ENCODE measurements at regions not wholly inside any gene's neighbourhood (a gene's known extent, or its start where the extent isn't known, plus 50 kb on each side); places are given as distances from the start of the nearest gene placed in this dataset.
A peak's percentile ranks its signal among the peaks of the same experiment; 100 is the strongest.

DNA sequence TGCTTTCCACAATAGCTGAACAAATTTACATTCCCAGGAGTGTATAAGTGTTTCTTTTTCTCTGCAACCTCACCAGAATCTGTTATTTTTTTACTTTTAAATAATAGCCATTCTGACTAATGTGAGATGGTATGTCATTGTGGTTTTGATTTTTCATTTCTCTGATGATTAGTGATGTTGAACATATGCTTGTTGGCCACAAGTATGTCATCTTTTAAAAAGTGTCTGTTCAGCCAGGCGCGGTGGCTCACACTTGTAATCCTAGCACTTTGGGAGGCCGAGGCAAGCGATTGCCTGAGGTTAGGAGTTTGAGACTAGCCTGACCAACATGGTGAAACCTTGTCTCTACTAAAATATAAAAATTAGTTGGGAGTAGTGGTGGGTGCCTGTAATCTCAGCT, 619.3 kb downstream of the SI start:
- no peak overlapping the region for H2BK5ac ChIP-seq (ENCODE audit: low read depth, low read length, poor library complexity, severe bottlenecking)
- H3K4me3 ChIP-seq (ENCODE audit: insufficient read depth in 1 of 2, low read depth in 1 of 2, low read length in 2 of 2) = no peak overlapping the region
- no peak overlapping the region for H3K9ac ChIP-seq (ENCODE audit: low read length)
- peak overlapping the region; percentile 79 for H3K27ac ChIP-seq (ENCODE audit: low read length, poor library complexity, severe bottlenecking)
- no peaks in the 10 kb centered on the region for H3K79me1 ChIP-seq (replicated peaks; ENCODE audit: low read length, poor library complexity, severe bottlenecking)
- no peak overlapping the region for H4K91ac ChIP-seq (ENCODE audit: low read length)
- no peak overlapping the region for H3K4me2 ChIP-seq (ENCODE audit: low read length, poor library complexity, severe bottlenecking)
- H3K4me1 ChIP-seq (ENCODE audit: control insufficient read depth, insufficient read depth, low read depth, low read length) = peaks cover 1% of the 10 kb centered on the region
- WGBS = 83% methylated on average over 4 of the region's 4 CpGs
- no peak overlapping the region for H3K4ac ChIP-seq (ENCODE audit: low read depth in 1 of 2, low read length in 2 of 2)
- H4K8ac ChIP-seq (ENCODE audit: low read length) = no peak overlapping the region
- H2BK15ac ChIP-seq (ENCODE audit: low read depth, poor library complexity, severe bottlenecking) = no peak overlapping the region
- H3K36me3 ChIP-seq (ENCODE audit: control insufficient read depth in 1 of 2, insufficient read depth in 2 of 2, low read depth in 1 of 2, low read length in 2 of 2) = no peaks in the 10 kb centered on the region
- H2AFZ ChIP-seq (ENCODE audit: low read depth, low read length) = no peak overlapping the region
- DNase-seq = peak; percentile 75
- H3K14ac ChIP-seq (ENCODE audit: low read length in 2 of 2) = no peak overlapping the region
- no peaks in the 10 kb centered on the region for H3K9me3 ChIP-seq (ENCODE audit: control insufficient read depth, low read length)
- no peaks in the 10 kb centered on the region for H3K27me3 ChIP-seq (ENCODE audit: control insufficient read depth in 1 of 2, insufficient read depth in 1 of 2, low read length in 2 of 2)
- H3K23ac ChIP-seq (ENCODE audit: low read length in 2 of 2) = no peak overlapping the region
- no peak overlapping the region for H3K18ac ChIP-seq (ENCODE audit: low read depth in 1 of 2, low read length in 2 of 2)
- H2BK120ac ChIP-seq (ENCODE audit: low read depth, low read length) = no peak overlapping the region
- H2AK5ac ChIP-seq (ENCODE audit: low read length, severe bottlenecking) = no peak overlapping the region
- H2BK12ac ChIP-seq (ENCODE audit: low read length in 2 of 2) = no peak overlapping the region

DNA sequence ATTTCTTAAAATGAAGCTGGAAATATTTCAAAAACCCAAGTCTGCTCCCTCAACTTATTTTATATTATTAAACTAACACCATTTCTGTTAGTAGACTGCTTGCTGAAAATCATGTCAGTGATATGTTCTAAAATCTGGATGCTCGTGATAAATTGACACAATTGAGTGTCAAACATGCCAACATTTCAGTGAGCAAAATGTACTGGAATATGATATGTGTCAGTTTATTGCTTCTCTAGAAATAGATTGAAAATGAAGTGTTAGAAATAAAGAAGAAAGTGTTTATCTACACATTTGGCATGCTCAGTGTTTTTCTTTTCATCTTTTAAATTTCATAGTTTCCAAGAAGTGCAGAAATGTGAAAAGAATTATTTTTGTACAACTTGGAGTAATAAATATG, 624.6 kb downstream of the SI start:
- peaks cover 1% of the 10 kb centered on the region for H3K4me1 ChIP-seq (ENCODE audit: control insufficient read depth, insufficient read depth, low read depth, low read length)
- H3K27me3 ChIP-seq (ENCODE audit: control insufficient read depth in 1 of 2, insufficient read depth in 1 of 2, low read length in 2 of 2) = no peaks in the 10 kb centered on the region
- H3K23ac ChIP-seq (ENCODE audit: low read length in 2 of 2) = no peak overlapping the region
- H3K14ac ChIP-seq (ENCODE audit: low read length in 2 of 2) = no peak overlapping the region
- H3K27ac ChIP-seq (ENCODE audit: low read length, poor library complexity, severe bottlenecking) = no peak overlapping the region
- WGBS = 86% methylated on average over 1 of the region's 1 CpG
- H2BK120ac ChIP-seq (ENCODE audit: low read depth, low read length) = no peak overlapping the region
- H2AK5ac ChIP-seq (ENCODE audit: low read length, severe bottlenecking) = no peak overlapping the region
- H3K4ac ChIP-seq (ENCODE audit: low read depth in 1 of 2, low read length in 2 of 2) = no peak overlapping the region
- H3K4me3 ChIP-seq (ENCODE audit: insufficient read depth in 1 of 2, low read depth in 1 of 2, low read length in 2 of 2) = no peak overlapping the region
- no peak overlapping the region for H3K18ac ChIP-seq (ENCODE audit: low read depth in 1 of 2, low read length in 2 of 2)
- peak overlapping the region; percentile 46 for H3K9ac ChIP-seq (ENCODE audit: low read length)
- DNase-seq = no peak
- no peak overlapping the region for H3K4me2 ChIP-seq (ENCODE audit: low read length, poor library complexity, severe bottlenecking)
- no peak overlapping the region for H2BK5ac ChIP-seq (ENCODE audit: low read depth, low read length, poor library complexity, severe bottlenecking)
- H3K79me1 ChIP-seq (replicated peaks; ENCODE audit: low read length, poor library complexity, severe bottlenecking) = no peaks in the 10 kb centered on the region
- H3K36me3 ChIP-seq (ENCODE audit: control insufficient read depth in 1 of 2, insufficient read depth in 2 of 2, low read depth in 1 of 2, low read length in 2 of 2) = no peaks in the 10 kb centered on the region
- H4K8ac ChIP-seq (ENCODE audit: low read length) = no peak overlapping the region
- H3K9me3 ChIP-seq (ENCODE audit: control insufficient read depth, low read length) = peaks cover 4% of the 10 kb centered on the region
- no peak overlapping the region for H2BK12ac ChIP-seq (ENCODE audit: low read length in 2 of 2)
- no peak overlapping the region for H2AFZ ChIP-seq (ENCODE audit: low read depth, low read length)
- no peak overlapping the region for H4K91ac ChIP-seq (ENCODE audit: low read length)
- no peak overlapping the region for H2BK15ac ChIP-seq (ENCODE audit: low read depth, poor library complexity, severe bottlenecking)

DNA sequence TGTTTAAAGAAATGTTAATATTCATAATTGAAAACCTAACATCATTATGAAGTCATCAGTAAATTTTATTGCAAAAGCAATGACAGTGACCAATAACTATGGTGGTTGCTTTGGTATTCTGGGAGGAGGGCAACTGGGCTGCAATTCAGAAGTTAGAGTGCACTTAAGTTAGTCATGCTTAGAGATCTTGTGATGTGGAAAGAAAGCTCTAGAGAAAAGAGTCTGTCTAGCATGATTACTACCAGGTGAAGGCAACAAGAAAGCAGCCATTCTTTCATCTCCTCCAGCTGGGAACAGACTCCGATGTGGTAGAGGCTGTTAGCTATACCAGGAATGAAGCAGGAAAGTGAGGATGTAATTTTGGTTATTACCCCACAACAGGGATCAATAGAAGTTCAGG, 625.6 kb downstream of the SI start:
- peak overlapping the region in 1 of 2 experiments; percentile 30 for H3K4me3 ChIP-seq (ENCODE audit: insufficient read depth in 1 of 2, low read depth in 1 of 2, low read length in 2 of 2)
- H4K8ac ChIP-seq (ENCODE audit: low read length) = no peak overlapping the region
- no peaks in the 10 kb centered on the region for H3K36me3 ChIP-seq (ENCODE audit: control insufficient read depth in 1 of 2, insufficient read depth in 2 of 2, low read depth in 1 of 2, low read length in 2 of 2)
- no peak overlapping the region for H3K14ac ChIP-seq (ENCODE audit: low read length in 2 of 2)
- no peak overlapping the region for H3K18ac ChIP-seq (ENCODE audit: low read depth in 1 of 2, low read length in 2 of 2)
- no peak overlapping the region for H3K23ac ChIP-seq (ENCODE audit: low read length in 2 of 2)
- peak overlapping the region; percentile 46 for H3K9ac ChIP-seq (ENCODE audit: low read length)
- H3K9me3 ChIP-seq (ENCODE audit: control insufficient read depth, low read length) = peaks cover 11% of the 10 kb centered on the region
- H2BK120ac ChIP-seq (ENCODE audit: low read depth, low read length) = no peak overlapping the region
- H3K79me1 ChIP-seq (replicated peaks; ENCODE audit: low read length, poor library complexity, severe bottlenecking) = no peaks in the 10 kb centered on the region
- WGBS = 100% methylated on average over 1 of the region's 1 CpG
- H3K4me2 ChIP-seq (ENCODE audit: low read length, poor library complexity, severe bottlenecking) = no peak overlapping the region
- H2BK5ac ChIP-seq (ENCODE audit: low read depth, low read length, poor library complexity, severe bottlenecking) = no peak overlapping the region
- H3K4me1 ChIP-seq (ENCODE audit: control insufficient read depth, insufficient read depth, low read depth, low read length) = no peaks in the 10 kb centered on the region
- no peak overlapping the region for H2BK12ac ChIP-seq (ENCODE audit: low read length in 2 of 2)
- H2AFZ ChIP-seq (ENCODE audit: low read depth, low read length) = no peak overlapping the region
- H3K27me3 ChIP-seq (ENCODE audit: control insufficient read depth in 1 of 2, insufficient read depth in 1 of 2, low read length in 2 of 2) = no peaks in the 10 kb centered on the region
- H3K4ac ChIP-seq (ENCODE audit: low read depth in 1 of 2, low read length in 2 of 2) = no peak overlapping the region
- no peak overlapping the region for H2AK5ac ChIP-seq (ENCODE audit: low read length, severe bottlenecking)
- DNase-seq = no peak
- H3K27ac ChIP-seq (ENCODE audit: low read length, poor library complexity, severe bottlenecking) = no peak overlapping the region
- no peak overlapping the region for H2BK15ac ChIP-seq (ENCODE audit: low read depth, poor library complexity, severe bottlenecking)
- H4K91ac ChIP-seq (ENCODE audit: low read length) = no peak overlapping the region

DNA sequence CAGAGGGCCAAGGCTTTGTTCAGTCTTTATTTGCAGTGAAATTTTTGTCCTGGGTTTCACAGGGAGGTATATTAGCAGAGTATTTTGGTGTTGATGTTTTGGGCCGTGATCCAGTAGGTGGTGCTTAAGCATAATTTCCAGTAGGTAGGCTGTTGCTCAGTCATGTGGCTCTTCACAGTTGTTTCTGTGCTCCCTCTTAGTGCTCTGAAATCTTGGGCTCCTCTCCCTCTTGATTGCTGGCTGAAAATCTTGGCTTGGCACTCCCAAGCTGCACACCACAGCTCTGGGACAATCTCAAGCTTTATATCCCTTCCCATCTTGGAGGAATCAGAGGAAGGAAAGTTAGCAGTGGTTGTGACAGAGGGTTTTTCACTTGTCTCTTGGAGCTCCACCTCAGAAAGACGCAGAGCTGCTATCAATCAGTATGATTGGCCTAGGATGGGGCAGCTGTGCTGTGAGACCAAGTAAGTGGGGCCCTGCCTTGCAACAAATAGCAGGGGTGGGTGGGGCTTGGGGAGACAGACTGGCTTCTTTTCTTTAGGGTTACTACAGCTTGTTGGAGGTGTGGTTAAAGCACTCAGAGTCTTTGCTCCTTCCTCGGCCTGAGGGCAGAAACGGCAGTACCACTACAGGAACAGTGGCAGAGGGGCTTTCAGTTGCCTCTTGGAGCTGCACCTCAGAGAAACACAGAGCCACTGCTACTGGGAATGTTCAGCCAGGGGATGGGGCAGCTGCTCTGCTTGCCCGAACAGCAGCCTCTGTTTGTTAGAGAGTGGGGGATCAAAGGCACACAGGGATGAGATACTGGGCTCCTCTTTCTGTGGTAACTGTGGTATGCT, 627.0 kb downstream of the SI start:
- H4K8ac ChIP-seq (ENCODE audit: low read length) = no peak overlapping the region
- peak overlapping the region in 1 of 2 experiments; percentile 60 for H3K4me3 ChIP-seq (ENCODE audit: insufficient read depth in 1 of 2, low read depth in 1 of 2, low read length in 2 of 2)
- no peaks in the 10 kb centered on the region for H3K79me1 ChIP-seq (replicated peaks; ENCODE audit: low read length, poor library complexity, severe bottlenecking)
- no peak overlapping the region for H2BK120ac ChIP-seq (ENCODE audit: low read depth, low read length)
- no peak overlapping the region for H2AK5ac ChIP-seq (ENCODE audit: low read length, severe bottlenecking)
- no peaks in the 10 kb centered on the region for H3K27me3 ChIP-seq (ENCODE audit: control insufficient read depth in 1 of 2, insufficient read depth in 1 of 2, low read length in 2 of 2)
- H2BK12ac ChIP-seq (ENCODE audit: low read length in 2 of 2) = peak overlapping the region in 1 of 2 experiments; percentile 66
- peak overlapping the region in 1 of 2 experiments; percentile 23 for H3K18ac ChIP-seq (ENCODE audit: low read depth in 1 of 2, low read length in 2 of 2)
- H3K4me2 ChIP-seq (ENCODE audit: low read length, poor library complexity, severe bottlenecking) = no peak overlapping the region
- no peak overlapping the region for H2BK5ac ChIP-seq (ENCODE audit: low read depth, low read length, poor library complexity, severe bottlenecking)
- no peak overlapping the region for H3K23ac ChIP-seq (ENCODE audit: low read length in 2 of 2)
- WGBS = 87% methylated on average over 5 of the region's 5 CpGs
- no peaks in the 10 kb centered on the region for H3K4me1 ChIP-seq (ENCODE audit: control insufficient read depth, insufficient read depth, low read depth, low read length)
- H3K9me3 ChIP-seq (ENCODE audit: control insufficient read depth, low read length) = peaks cover 11% of the 10 kb centered on the region
- no peak overlapping the region for H2BK15ac ChIP-seq (ENCODE audit: low read depth, poor library complexity, severe bottlenecking)
- H2AFZ ChIP-seq (ENCODE audit: low read depth, low read length) = no peak overlapping the region
- H3K14ac ChIP-seq (ENCODE audit: low read length in 2 of 2) = peak overlapping the region in 1 of 2 experiments; percentile 16
- no peak for DNase-seq
- no peak overlapping the region for H3K4ac ChIP-seq (ENCODE audit: low read depth in 1 of 2, low read length in 2 of 2)
- no peak overlapping the region for H3K27ac ChIP-seq (ENCODE audit: low read length, poor library complexity, severe bottlenecking)
- H3K9ac ChIP-seq (ENCODE audit: low read length) = peak overlapping the region; percentile 67
- no peaks in the 10 kb centered on the region for H3K36me3 ChIP-seq (ENCODE audit: control insufficient read depth in 1 of 2, insufficient read depth in 2 of 2, low read depth in 1 of 2, low read length in 2 of 2)
- no peak overlapping the region for H4K91ac ChIP-seq (ENCODE audit: low read length)

Measured in mesenchymal stem cell (in vitro differentiated cells and primary cell).